GM12878 (cell line): ENCODE measurements at regions not wholly inside any gene's neighbourhood (a gene's known extent, or its start where the extent isn't known, plus 50 kb on each side); places are given as distances from the start of the nearest gene placed in this dataset.

Source experiments
- ATAC-seq: fragments of 200-7000 bp; cut with Tn5 transposase; 3 replicates; pipeline ENCODE4 v1.9.1; 2020; ENCODE audit warnings: mild to moderate bottlenecking, moderate library complexity
- BruUV-seq: library from RNA; stranded (reverse); fragments of 400-500 nt; replicated peaks from 2 replicates; lab custom pipeline; 2021; lab: Mats Ljungman, UMichigan
- CTCF ChIA-PET: fragments of 300-600 bp; sonication (Branson Sonifier 250); formaldehyde crosslinking; extraction: SDS; loops from one replicate; lab custom pipeline; 2021; ENCODE audit warnings: inconsistent platforms; lab: Yijun Ruan, JAX
- POLR2A ChIA-PET: fragments of 350-600 bp; formaldehyde crosslinking; extraction: SDS; loops from one replicate; lab custom pipeline; 2021; ENCODE audit warnings: inconsistent platforms; lab: Charles Lee
- RAD21 ChIA-PET: fragments of 300-600 bp; sonication (Branson Sonifier 250); formaldehyde crosslinking; loops from one replicate; lab custom pipeline; 2023; ENCODE audit warnings: antibody characterized with exemption; ENCODE audit not compliant: unreplicated experiment; lab: Charles Lee
- SMC1A ChIA-PET: fragments of 300-600 bp; sonication (Branson Sonifier 250); formaldehyde crosslinking; loops from one replicate; lab custom pipeline; 2023; ENCODE audit not compliant: unreplicated experiment, uncharacterized antibody; lab: Charles Lee
- DNase-seq: peaks from one replicate; pipeline ENCODE4 v3.0.0-alpha.2; 2011; ENCODE audit warnings: low read depth, low spot score
- FAIRE-seq: peaks from 3 replicates; lab custom pipeline; 2011; peaks lifted over from hg19 to GRCh38; lab: Jason Lieb, UNC
- H2AFZ ChIP-seq: 2 replicates; pipeline ENCODE4 v1.6.0; 2011; ENCODE audit warnings: low read depth, low read length, control low read depth; ENCODE audit not compliant: control insufficient read depth
- H3K27ac ChIP-seq: 2 replicates; pipeline ENCODE4 v1.5.1; 2011; ENCODE audit warnings: control low read depth; ENCODE audit not compliant: control insufficient read depth, insufficient read depth
- H3K27me3 ChIP-seq, 2 experiments: replicated peaks in 1 of 2; 2 replicates each; pipeline versions ENCODE4 v1.6.0 to v1.6.1; 2011; ENCODE audit warnings: low read length in 1 of 2; ENCODE audit not compliant: control insufficient read depth in 2 of 2, insufficient read depth in 2 of 2
- H3K36me3 ChIP-seq, 2 experiments: 2 replicates each; pipeline ENCODE4 v1.5.1; 2011; ENCODE audit warnings: low read length in 1 of 2; ENCODE audit not compliant: control insufficient read depth in 2 of 2, insufficient read depth in 2 of 2
- H3K4me1 ChIP-seq: 2 replicates; pipeline ENCODE4 v1.6.1; 2011; ENCODE audit warnings: mild to moderate bottlenecking, low read length, moderate library complexity, mixed read lengths; ENCODE audit not compliant: control insufficient read depth, insufficient read depth
- H3K4me2 ChIP-seq: 2 replicates; pipeline ENCODE4 v1.6.0; 2011; ENCODE audit warnings: control low read depth; ENCODE audit not compliant: control insufficient read depth, insufficient read depth
- H3K4me3 ChIP-seq: fragments of 200-600 bp; sonication (generic); 2 replicates; pipeline ENCODE4 v1.5.1; 2016
- H3K79me2 ChIP-seq: 2 replicates; pipeline ENCODE4 v1.6.0; 2011; ENCODE audit warnings: low read length; ENCODE audit not compliant: control insufficient read depth, insufficient read depth
- H3K9ac ChIP-seq: 2 replicates; pipeline ENCODE4 v1.8.0; 2011; ENCODE audit warnings: low read length, control low read depth, mixed read lengths; ENCODE audit not compliant: control insufficient read depth, insufficient read depth
- H3K9me3 ChIP-seq: replicated peaks from 3 replicates; pipeline ENCODE4 v1.5.1; 2011; ENCODE audit warnings: mild to moderate bottlenecking, low read length; ENCODE audit not compliant: control insufficient read depth, insufficient read depth
- H4K20me1 ChIP-seq: 2 replicates; pipeline ENCODE4 v1.6.0; 2011; ENCODE audit not compliant: control insufficient read depth, insufficient read depth
- EGR1 ChIP-seq, 2 experiments: IDR thresholded peaks; 1 replicate in 1 of 2; 2 replicates in 1 of 2; pipeline ENCODE4 v1.6.1; 2011 to 2012; ENCODE audit warnings: low read depth in 2 of 2, low read length in 2 of 2, borderline replicate concordance in 1 of 2, mild to moderate bottlenecking in 1 of 2, moderate library complexity in 1 of 2
- MYC ChIP-seq: IDR thresholded peaks from 2 replicates; pipeline ENCODE4 v1.6.1; 2011; ENCODE audit warnings: mild to moderate bottlenecking, low read length, moderate library complexity, inconsistent platforms; ENCODE audit not compliant: insufficient read depth, insufficient replicate concordance, insufficient read length, severe bottlenecking
- NFYA ChIP-seq: IDR thresholded peaks from 2 replicates; pipeline ENCODE4 v1.6.1; 2011; ENCODE audit warnings: low read depth, mild to moderate bottlenecking, low read length, improper control_type of control experiment, borderline replicate concordance
- PML ChIP-seq: IDR thresholded peaks from 2 replicates; pipeline ENCODE4 v1.6.1; 2012; ENCODE audit warnings: low read length, inconsistent platforms
- SMAD1 ChIP-seq: fragments of 450-650 bp; IDR thresholded peaks from 2 replicates; pipeline ENCODE4 v1.6.1; 2018; ENCODE audit warnings: mild to moderate bottlenecking, low read depth; ENCODE audit not compliant: partially characterized antibody
- SUPT20H ChIP-seq: IDR thresholded peaks from 2 replicates; pipeline ENCODE4 v1.6.1; 2011; ENCODE audit warnings: low read depth, mild to moderate bottlenecking, low read length, moderate library complexity, borderline replicate concordance; ENCODE audit not compliant: control insufficient read depth
- TBL1XR1 ChIP-seq: IDR thresholded peaks from 2 replicates; pipeline ENCODE4 v1.6.1; 2012; ENCODE audit warnings: low read depth, low read length, improper control_type of control experiment
- WGBS: methylation state at CpG from one replicate; pipeline ENCODE4 v1.1.6; 2016; ENCODE audit warnings: low lambda C conversion rate; ENCODE audit not compliant: insufficient replicate concordance, insufficient coverage; ENCODE audit errors: missing lambda C conversion rate; 5-methylcytosine and 5-hydroxymethylcytosine counted together
- in situ Hi-C: fragments of 300-500 bp; cut with MboI; formaldehyde crosslinking; loops from 9 replicates; pipeline ENCODE4 v1.14.3; 2018; ENCODE audit warnings: mixed read lengths
- intact Hi-C: fragments of 100-400 bp; cut with micrococcal nuclease; formaldehyde crosslinking; loops from one replicate; pipeline ENCODE4 v1.14.2; 2022; ENCODE audit not compliant: unreplicated experiment
- TF ChIP-seq, protein P1 (sequence below): IDR thresholded peaks from 2 replicates; pipeline ENCODE4 v1.6.1; 2011; ENCODE audit warnings: mild to moderate bottlenecking, low read depth, low read length, moderate library complexity; ENCODE audit not compliant: insufficient replicate concordance
- TF ChIP-seq, protein P2 (sequence below): fragments of 450-650 bp; conservative IDR thresholded peaks from 2 replicates; pipeline ENCODE4 v1.6.1; 2017; ENCODE audit warnings: mild to moderate bottlenecking, moderate library complexity

DNA sequence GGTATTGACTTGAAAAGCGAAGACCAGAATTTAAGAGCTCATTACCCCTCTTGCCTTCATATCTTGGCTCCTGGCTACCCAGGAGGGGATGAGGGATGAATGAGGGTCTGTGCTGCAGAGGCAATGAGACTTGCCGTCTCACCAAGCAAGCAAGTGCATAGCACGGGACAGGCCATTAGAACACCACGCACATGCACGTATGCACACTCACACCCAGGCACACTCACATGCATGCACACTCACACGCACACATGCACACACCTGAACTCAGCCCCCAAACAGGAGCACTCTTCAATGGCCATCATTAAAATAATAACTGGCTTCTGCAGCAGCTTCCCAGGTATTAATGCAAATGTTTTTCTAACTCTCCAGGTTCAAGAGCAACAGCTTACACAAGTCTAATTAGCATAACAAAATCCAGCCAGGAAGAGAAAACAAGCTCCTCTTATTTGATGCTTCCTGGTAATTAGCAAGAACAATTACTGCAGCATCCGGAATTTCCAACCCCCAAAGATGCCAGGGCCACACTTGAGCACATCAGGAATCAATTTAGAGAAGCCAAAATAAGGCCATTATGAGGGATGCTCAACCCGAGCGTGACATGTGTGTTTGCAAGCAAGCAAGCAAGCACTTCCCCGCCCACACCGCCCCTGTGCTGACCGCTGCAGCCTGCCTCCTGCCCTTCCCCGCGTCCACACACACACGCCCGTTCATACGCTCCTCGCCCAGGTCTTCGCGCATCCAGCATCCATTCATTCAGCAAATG, 171.6 kb upstream of the TNRC6C start:
- SMC1A ChIA-PET, result interaction anchor here (2.0 kb wide), 1 partner anchor 226 kb away, joined by 5 read pairs; no protein-coding TSS in a partner anchor
- H3K4me1 ChIP-seq, result peaks cover 6% of the 10 kb centered on the region; the same call in 1 of the 2 replicates
- 62% methylated on average over 20 of the region's 20 CpGs for WGBS
- RAD21 ChIA-PET, result no interaction called here
- TF ChIP-seq SUPT20H (no peak), TBL1XR1 (no peak), MYC (no peak), PML (no peak), SMAD1 (no peak), NFYA (no peak), EGR1 (IDR thresholded peaks at IDR 0.05; ENCODE audit: borderline replicate concordance in 1 of 2, low read depth in 2 of 2, low read length in 2 of 2) (no peak)
- TF ChIP-seq, protein P1, sequence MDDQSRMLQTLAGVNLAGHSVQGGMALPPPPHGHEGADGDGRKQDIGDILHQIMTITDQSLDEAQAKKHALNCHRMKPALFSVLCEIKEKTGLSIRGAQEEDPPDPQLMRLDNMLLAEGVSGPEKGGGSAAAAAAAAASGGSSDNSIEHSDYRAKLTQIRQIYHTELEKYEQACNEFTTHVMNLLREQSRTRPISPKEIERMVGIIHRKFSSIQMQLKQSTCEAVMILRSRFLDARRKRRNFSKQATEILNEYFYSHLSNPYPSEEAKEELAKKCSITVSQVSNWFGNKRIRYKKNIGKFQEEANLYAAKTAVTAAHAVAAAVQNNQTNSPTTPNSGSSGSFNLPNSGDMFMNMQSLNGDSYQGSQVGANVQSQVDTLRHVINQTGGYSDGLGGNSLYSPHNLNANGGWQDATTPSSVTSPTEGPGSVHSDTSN, result no peak
- TF ChIP-seq, protein P2, sequence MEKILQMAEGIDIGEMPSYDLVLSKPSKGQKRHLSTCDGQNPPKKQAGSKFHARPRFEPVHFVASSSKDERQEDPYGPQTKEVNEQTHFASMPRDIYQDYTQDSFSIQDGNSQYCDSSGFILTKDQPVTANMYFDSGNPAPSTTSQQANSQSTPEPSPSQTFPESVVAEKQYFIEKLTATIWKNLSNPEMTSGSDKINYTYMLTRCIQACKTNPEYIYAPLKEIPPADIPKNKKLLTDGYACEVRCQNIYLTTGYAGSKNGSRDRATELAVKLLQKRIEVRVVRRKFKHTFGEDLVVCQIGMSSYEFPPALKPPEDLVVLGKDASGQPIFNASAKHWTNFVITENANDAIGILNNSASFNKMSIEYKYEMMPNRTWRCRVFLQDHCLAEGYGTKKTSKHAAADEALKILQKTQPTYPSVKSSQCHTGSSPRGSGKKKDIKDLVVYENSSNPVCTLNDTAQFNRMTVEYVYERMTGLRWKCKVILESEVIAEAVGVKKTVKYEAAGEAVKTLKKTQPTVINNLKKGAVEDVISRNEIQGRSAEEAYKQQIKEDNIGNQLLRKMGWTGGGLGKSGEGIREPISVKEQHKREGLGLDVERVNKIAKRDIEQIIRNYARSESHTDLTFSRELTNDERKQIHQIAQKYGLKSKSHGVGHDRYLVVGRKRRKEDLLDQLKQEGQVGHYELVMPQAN, result no peak
- TF ChIP-seq, all 136 proteins: peak for 0
- in situ Hi-C loops, result no loop called here
- H3K9ac ChIP-seq, result no peak overlapping the region
- no peaks in the 10 kb centered on the region for H3K36me3 ChIP-seq
- POLR2A ChIA-PET, result no interaction called here
- no peaks in the 10 kb centered on the region for H3K9me3 ChIP-seq
- no peak for ATAC-seq
- intact Hi-C loops, result no loop called here
- H4K20me1 ChIP-seq, result no peaks in the 10 kb centered on the region
- BruUV-seq, result no TSS peak
- H3K4me2 ChIP-seq, result no peak overlapping the region
- H3K27ac ChIP-seq, result no peak overlapping the region
- no peaks in the 10 kb centered on the region; a peak in 2 of 4 replicates for H3K27me3 ChIP-seq
- CTCF ChIA-PET, result no interaction called here
- H3K4me3 ChIP-seq, result no peak overlapping the region
- no peak overlapping the region for H2AFZ ChIP-seq
- FAIRE-seq, result no peak
- no peak for DNase-seq
- no peaks in the 10 kb centered on the region for H3K79me2 ChIP-seq
